Kidney tubule cell (primary cell): ENCODE measurements at regions not wholly inside any gene's neighbourhood (a gene's known extent, or its start where the extent isn't known, plus 50 kb on each side); places are given as distances from the start of the nearest gene placed in this dataset.
"Not testable (repeated sequence)": the region's sequence is repeated elsewhere in the genome, so short reads cannot be mapped to it uniquely, and the experiment has no call there.

Experiments
- DNase-seq: peaks from one replicate; pipeline ENCODE4 v3.0.0-alpha.2; 2018; ENCODE audit warnings: low spot score

- no peak for DNase-seq
Measured at GRCh38 chr2:133840761-133841160, 272.5 kb upstream of the NCKAP5 start.

GRCh38 chr2:133841900-133842299 lies 273.6 kb upstream of the NCKAP5 start:
- peak; percentile 98 for DNase-seq

GRCh38 chr2:133842446-133842845 lies 274.2 kb upstream of the NCKAP5 start:
- peak; percentile 20 for DNase-seq

DNA sequence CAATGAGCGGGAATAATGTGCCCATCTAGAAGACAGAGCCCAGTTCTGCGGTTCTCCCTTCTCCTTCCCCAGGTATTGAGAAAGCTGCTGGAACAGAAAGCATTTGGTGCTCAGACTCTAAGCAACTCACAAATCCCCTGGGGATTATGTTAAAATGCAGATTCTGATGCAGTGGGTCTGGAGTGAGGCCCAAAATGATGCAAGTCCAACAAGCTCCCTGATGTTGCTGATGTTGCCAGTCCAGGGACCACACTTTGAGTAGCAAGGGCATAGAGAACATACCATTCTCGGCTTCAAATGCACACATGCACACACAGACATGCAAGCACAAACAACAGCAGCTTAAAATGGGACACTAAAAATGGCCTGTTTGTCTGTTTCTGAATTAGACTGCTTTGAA lies 274.8 kb upstream of the NCKAP5 start:
- no peak for DNase-seq

DNA sequence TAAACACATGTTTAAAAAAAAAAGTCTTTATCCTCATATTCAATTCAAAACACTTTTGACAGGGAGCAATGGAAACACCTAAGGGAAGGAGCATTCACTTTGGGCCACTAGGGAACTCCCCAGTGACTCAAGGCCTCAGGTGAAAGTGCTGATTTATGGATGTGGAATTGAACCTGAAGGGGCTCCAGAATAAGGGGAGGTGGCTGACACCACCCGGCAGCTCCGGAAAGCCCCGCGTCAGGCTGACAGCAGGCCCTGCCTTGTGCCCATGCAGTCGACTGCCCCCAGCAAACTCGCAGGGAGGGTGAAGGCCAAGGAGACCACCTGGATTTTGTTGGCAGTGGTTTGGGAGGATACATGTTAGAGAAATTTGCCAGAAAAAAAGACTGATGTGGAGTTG lies 275.3 kb upstream of the NCKAP5 start:
- DNase-seq: peak; percentile 85

DNA sequence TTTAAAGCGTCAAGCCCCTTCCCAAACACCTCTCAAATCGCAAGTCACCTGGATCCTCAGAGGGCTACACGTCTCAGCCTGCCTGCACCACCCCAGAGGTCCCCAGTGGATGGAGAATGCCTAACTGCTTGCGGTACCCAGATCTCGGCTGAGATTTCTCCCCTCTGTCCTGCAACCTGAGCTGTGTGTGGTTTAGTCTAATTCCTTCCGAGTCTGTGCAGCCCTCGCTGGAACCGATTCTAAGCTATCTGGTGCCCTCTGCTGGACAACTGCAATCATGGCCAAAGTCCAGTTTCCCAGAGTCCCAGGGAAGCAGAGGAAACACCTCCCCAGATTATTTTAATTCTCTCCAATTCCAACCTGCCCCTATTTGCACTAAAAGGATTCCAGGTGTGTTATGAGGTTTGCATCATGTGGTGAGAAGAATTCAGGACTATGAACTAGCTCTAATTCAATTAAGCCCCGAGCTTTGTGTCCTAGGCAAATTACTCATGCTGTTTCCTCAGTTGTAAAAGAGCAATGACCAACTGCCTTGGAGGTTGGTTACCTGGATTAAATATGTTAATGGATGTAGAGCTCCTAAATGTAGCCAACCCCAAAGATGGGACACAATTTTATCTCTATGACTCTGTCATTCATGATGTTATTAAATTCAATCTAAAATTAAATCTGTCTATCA lies 276.1 kb upstream of the NCKAP5 start:
- peak; percentile 85 for DNase-seq

GRCh38 chr2:133846476-133846875 lies 278.2 kb upstream of the NCKAP5 start:
- no peak for DNase-seq

GRCh38 chr2:133847591-133847990 lies 279.3 kb upstream of the NCKAP5 start:
- DNase-seq: no peak

- DNase-seq: no peak
Measured at GRCh38 chr2:133848111-133848649, 279.9 kb upstream of the NCKAP5 start.

- no peak for DNase-seq
Measured at GRCh38 chr2:133849341-133849740, 281.1 kb upstream of the NCKAP5 start.

DNA sequence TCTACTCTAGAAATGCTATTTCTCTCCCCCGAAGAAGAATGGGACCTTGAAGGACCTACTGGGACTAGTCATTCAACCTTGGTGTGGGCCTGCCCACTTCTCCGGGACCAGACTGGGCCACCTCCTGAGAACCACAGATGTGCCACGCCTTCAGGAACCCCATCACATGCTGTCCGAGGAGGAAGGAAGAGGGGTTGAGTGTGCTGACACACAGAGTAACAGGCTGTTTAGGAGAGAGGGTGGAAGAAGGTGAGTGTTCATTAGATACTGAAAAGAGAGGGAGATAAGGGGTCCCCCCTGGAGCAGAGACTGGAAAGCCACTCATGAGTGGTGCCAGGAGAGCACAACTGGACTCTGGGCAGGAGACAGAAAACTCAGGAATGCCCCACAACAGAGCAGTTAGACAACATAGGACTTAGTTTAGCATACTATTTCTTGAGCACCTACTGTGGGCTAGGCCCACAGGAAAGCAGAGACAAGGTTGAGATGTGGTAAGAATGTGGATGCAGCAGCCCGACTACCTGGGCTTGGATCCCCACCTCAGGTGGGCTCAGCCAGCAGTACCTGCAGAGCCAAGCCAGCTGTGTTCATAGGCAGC lies 286.4 kb upstream of the NCKAP5 start:
- DNase-seq: no peak

GRCh38 chr2:133855526-133855925 lies 287.3 kb upstream of the NCKAP5 start:
- DNase-seq: no peak

- DNase-seq: no peak
Measured at GRCh38 chr2:133856678-133857077, 288.4 kb upstream of the NCKAP5 start.

GRCh38 chr2:133859578-133859977 lies 291.3 kb upstream of the NCKAP5 start:
- no peak for DNase-seq

- DNase-seq: no peak
Measured at GRCh38 chr2:133862400-133862977, 294.2 kb upstream of the NCKAP5 start.

- DNase-seq: no peak
Measured at GRCh38 chr2:133863106-133863800, 295.0 kb upstream of the NCKAP5 start.

- DNase-seq: no peak
Measured at GRCh38 chr2:133865141-133865540, 296.9 kb upstream of the NCKAP5 start.

DNA sequence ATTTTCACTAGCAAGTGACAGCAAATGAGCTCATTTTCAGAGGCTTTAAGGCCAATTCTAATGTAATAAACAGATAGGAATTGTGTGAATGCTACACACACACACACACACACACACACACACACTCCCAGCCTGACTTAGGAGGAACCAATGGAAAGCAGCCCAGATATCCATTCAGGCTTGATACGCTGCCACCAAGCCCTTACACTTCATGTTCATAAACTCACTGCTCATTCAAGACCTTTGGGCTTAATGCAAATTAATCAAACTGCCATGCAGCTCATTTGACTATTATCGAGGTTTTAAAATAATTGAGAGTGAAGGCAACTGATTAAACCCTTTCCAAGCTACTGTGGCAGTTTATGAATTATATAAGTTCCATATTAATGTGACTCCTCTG lies 298.9 kb upstream of the NCKAP5 start:
- DNase-seq: no peak

DNA sequence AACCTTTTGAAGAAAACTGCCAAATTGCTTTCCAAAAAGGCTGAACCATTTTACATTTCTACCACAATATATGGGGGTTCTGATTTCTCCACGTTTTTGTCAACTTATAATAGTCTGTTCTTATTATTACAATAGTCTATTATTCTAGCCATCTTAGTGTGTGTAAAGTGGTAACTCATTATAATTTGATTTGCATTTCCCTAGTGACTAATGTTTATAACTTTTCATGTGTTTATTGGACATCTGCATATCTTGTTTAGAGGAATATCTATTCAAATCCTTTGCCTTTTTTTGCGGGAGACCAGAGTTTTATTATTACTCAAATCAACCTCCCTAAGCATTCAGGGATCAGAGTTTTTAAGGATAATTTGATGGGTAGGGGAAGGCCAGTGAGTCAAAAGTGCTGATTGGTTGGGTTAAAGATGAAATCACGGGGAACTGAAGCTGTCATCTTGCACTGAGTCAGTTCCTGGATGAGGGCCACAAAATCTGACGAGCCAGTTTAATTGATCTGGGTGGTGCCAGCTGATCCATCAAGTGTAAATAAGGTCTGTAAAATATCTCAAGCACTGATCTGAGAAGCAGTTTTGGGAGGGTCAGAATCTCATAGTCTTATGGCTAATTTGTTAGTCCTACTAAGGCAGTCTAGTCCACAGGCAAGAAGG lies 303.4 kb upstream of the NCKAP5 start:
- DNase-seq: peak; percentile 26

DNA sequence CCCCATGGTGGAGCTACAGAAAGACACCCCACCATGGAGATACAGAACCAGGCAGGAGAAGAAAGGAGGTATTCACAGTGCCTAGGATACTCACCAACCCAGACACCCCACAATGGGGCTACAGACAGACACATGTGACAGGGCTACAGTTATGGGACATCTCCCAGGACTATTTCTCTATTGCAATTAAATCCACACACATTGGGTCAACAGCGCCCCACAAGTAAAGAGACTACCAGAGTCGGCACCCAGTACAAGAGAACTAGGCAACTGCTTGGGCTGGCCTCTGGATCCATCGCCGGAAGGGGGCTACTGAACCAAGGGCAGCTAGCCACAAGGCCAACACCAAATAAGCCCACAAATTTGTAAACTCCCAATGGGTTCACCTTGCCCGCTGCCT lies 310.1 kb upstream of the NCKAP5 start:
- DNase-seq: no peak

DNA sequence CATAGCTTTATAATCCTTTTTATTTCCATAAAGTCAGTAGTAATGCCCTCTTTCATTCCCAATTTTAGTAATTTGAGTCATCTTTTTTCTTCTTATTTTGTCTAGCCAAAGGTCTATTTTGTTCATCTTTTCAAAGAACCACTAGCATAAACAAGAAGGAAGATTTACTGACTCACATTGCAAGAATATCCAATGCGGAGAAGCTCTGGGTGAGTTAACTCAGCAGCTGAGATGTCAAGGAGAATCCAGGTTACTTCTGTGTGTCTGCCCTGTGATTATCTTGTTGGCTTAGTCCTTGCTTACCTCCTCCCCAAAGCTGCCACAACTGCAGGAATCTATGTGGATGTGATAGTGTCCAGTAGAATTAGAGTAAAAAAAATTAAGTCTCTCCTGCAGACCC lies 311.4 kb upstream of the NCKAP5 start:
- no peak for DNase-seq

- DNase-seq: not testable (repeated sequence)
Measured at GRCh38 chr2:133882159-133882558, 313.9 kb upstream of the NCKAP5 start.
